Lower lobe of right lung (tissue), 2 donors: ENCODE measurements at regions not wholly inside any gene's neighbourhood (a gene's known extent, or its start where the extent isn't known, plus 50 kb on each side); places are given as distances from the start of the nearest gene placed in this dataset.
A peak's percentile ranks its signal among the peaks of the same experiment; 100 is the strongest.
"Not testable (repeated sequence)": the region's sequence is repeated elsewhere in the genome, so short reads cannot be mapped to it uniquely, and the experiment has no call there.

Experiments
- ATAC-seq, 2 donors: fragments of 200-7000 bp; cut with Tn5 transposase; one replicate each; pipeline ENCODE4 v1.9.1; 2020 to 2022; ENCODE audit warnings: mild to moderate bottlenecking in 2 of 2, moderate library complexity in 2 of 2
- DNase-seq: peaks from one replicate; pipeline ENCODE4 v3.0.0-alpha.2; 2020
- H3K27ac ChIP-seq: fragments of 200-600 bp; one replicate; pipeline ENCODE4 v1.8.0; 2022
- H3K27me3 ChIP-seq: fragments of 200-600 bp; one replicate; pipeline ENCODE4 v1.8.0; 2022; ENCODE audit warnings: low read depth
- H3K36me3 ChIP-seq: fragments of 200-600 bp; one replicate; pipeline ENCODE4 v1.8.0; 2022; ENCODE audit warnings: mild to moderate bottlenecking
- H3K4me1 ChIP-seq: fragments of 200-600 bp; one replicate; pipeline ENCODE4 v1.8.0; 2022
- H3K4me3 ChIP-seq: fragments of 200-600 bp; one replicate; pipeline ENCODE4 v1.8.0; 2022; ENCODE audit warnings: mild to moderate bottlenecking
- H3K9me3 ChIP-seq: fragments of 200-600 bp; one replicate; pipeline ENCODE4 v1.8.0; 2022
- intact Hi-C: fragments of 100-400 bp; cut with DNase I; formaldehyde crosslinking; loops from one replicate; pipeline ENCODE4 v1.11.0; 2022
- TF ChIP-seq, protein P1 (sequence below): fragments of 200-600 bp; IDR thresholded peaks from one replicate; pipeline ENCODE4 v1.8.0; 2022; ENCODE audit warnings: antibody characterized with exemption, mild to moderate bottlenecking
- donor health status: DM: no; HTN: yes; CAD: no; lungs with severe emphysema.

DNA sequence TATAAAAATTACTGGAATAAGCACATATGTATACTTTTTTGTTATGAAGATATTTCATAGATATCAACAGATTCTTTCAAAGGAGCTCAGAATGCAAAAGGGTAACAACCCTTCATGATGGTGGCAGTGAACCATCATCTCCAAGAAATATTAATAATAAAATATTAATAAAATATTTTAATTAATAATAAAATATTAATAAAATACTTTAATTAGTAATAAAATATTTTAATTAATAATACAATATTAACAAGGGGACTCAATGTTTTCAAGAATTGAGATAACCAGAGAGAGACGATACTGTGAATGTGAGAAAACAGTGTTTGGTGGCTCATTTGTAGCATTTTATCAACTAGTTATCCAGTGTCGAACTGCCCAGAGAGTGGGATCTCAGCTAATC, 86.0 kb upstream of the NT5E start:
- Histone ChIP-seq H3K27ac (no peak overlapping the region), H3K4me3 (no peak overlapping the region), H3K27me3 (no peaks in the 10 kb centered on the region), H3K36me3 (no peaks in the 10 kb centered on the region), H3K9me3 (no peaks in the 10 kb centered on the region), H3K4me1 (no peaks in the 10 kb centered on the region)
- intact Hi-C loops = no loop called here
- TF ChIP-seq, protein P1, sequence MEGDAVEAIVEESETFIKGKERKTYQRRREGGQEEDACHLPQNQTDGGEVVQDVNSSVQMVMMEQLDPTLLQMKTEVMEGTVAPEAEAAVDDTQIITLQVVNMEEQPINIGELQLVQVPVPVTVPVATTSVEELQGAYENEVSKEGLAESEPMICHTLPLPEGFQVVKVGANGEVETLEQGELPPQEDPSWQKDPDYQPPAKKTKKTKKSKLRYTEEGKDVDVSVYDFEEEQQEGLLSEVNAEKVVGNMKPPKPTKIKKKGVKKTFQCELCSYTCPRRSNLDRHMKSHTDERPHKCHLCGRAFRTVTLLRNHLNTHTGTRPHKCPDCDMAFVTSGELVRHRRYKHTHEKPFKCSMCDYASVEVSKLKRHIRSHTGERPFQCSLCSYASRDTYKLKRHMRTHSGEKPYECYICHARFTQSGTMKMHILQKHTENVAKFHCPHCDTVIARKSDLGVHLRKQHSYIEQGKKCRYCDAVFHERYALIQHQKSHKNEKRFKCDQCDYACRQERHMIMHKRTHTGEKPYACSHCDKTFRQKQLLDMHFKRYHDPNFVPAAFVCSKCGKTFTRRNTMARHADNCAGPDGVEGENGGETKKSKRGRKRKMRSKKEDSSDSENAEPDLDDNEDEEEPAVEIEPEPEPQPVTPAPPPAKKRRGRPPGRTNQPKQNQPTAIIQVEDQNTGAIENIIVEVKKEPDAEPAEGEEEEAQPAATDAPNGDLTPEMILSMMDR = no peak
- ATAC-seq = no peak
- DNase-seq = no peak

DNA sequence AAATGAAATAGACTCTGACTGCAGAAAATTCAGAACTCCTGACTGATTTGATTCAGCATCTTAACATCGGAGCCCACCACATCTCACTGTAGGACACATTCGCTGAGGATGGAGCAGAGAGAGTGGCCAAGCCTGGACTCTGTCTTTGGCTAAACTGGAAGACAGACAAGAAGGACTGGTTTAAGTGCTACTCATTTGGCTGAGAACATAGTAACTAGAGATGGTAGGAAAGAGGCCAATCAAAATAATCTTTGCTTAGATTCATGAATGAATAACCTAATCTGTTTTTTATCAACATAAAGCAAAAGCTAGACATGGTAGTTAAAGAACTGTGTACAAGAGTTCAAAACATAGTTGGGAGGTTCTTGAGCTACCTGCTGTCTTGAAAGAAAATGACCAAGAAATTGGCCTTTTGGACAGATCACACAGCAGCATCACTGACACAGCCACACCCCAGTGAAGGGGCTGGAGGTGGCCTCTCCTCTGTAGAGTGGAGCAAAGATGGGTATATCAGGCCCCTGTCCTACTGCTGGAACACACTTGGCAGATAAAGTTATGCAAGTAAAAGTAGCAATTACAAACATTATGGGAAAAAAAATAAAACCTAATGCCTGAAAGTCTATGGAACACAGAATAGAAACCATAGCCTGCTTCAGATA, 87.1 kb upstream of the NT5E start:
- intact Hi-C loops = no loop called here
- H3K4me1 ChIP-seq = no peaks in the 10 kb centered on the region
- DNase-seq (no peak), ATAC-seq (no peak)
- H3K36me3 ChIP-seq = no peaks in the 10 kb centered on the region
- H3K27me3 ChIP-seq = no peaks in the 10 kb centered on the region
- H3K4me3 ChIP-seq = no peak overlapping the region
- TF ChIP-seq, protein P1 = no peak
- no peaks in the 10 kb centered on the region for H3K9me3 ChIP-seq
- no peak overlapping the region for H3K27ac ChIP-seq

DNA sequence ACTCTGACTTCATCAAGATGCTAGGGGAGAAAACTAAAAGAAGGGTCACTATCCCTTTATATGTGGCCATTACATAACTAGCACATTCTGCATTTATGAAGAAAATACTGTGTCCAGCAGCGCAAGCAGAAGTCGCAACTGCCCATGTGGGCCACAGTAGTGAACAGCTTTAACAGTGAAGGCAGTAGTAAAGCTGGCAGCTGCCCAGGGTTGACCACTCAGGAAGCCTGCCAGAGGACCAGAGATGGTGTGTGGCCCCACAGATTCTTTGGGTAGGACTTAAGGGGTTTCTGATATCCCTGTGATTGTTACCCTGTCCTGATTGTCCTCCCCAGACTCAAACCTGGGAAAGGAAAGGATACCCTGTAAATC, 88.3 kb upstream of the NT5E start:
- no peak overlapping the region for H3K4me3 ChIP-seq
- no peaks in the 10 kb centered on the region for H3K9me3 ChIP-seq
- H3K27ac ChIP-seq = no peak overlapping the region
- intact Hi-C loops = no loop called here
- H3K4me1 ChIP-seq = no peaks in the 10 kb centered on the region
- ATAC-seq (peak in 1 of 2 donors; percentile 17), DNase-seq (no peak)
- H3K36me3 ChIP-seq = no peaks in the 10 kb centered on the region
- no peaks in the 10 kb centered on the region for H3K27me3 ChIP-seq
- TF ChIP-seq, protein P1 = no peak

DNA sequence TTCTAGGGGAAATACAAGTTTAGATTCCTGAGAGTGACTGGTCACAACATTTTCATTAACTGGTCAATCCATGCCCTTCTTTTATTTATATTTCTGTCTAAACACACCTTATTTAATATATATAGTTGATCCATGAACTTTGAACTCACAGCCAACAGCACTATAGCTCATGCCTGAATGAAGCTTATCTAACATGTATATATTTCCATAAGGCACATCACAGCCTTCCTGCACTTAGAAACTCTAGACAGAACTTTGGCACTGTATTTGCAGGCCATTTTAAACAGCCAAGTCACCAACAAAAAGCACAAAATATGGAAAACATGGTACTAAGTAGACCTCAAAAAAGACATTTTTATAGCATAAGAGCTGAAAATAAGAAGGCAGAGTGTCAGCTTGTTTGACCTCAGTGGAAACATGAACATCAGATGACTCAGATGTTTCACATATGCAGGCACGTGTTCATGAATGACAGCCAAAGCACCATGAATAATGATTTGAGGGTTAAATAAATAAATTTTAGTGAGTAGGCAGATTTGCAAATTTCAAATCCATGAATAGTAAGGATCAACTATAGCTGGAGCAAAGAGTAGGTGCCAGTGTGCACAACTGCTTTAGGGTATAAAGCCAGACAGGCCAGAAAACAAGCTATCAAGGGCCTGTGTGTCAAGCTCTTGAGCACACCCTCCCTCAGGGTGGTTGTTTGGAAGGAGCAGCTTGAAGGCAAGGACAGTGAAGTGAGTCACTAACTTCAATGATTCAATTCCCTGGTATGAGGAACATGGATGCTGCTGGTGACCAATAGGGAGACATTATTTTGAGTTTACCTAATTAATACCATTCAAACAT, 88.9 kb upstream of the NT5E start:
- TF ChIP-seq, protein P1 = no peak
- ATAC-seq = peak; percentile 81 to 85
- Histone ChIP-seq H3K4me1 (no peaks in the 10 kb centered on the region), H3K27me3 (no peaks in the 10 kb centered on the region), H3K36me3 (no peaks in the 10 kb centered on the region), H3K4me3 (no peak overlapping the region), H3K27ac (no peak overlapping the region), H3K9me3 (no peaks in the 10 kb centered on the region)
- intact Hi-C loops = no loop called here
- DNase-seq = no peak

DNA sequence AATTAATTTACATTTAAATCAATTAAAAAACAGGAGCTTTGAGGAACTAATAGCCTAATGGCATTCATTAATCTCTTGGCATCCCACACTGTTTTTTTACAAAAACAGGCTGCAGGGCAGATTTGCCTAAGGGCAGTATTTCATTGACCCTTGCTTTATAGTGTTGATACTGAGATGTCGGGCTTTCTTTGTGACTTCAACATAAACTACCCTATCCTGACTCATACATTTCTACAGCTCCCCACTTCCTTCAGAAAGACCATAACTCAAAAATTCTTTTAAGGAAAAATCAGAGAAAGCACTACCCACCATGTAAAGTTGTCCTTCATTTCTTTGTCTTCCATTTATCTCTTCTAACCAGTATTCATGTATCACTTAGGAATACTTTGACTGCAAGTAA, 92.2 kb upstream of the NT5E start:
- TF ChIP-seq, protein P1 = no peak
- H3K27me3 ChIP-seq = no peaks in the 10 kb centered on the region
- no peak overlapping the region for H3K4me3 ChIP-seq
- no peak for DNase-seq
- no peak overlapping the region for H3K27ac ChIP-seq
- no peak for ATAC-seq
- no peaks in the 10 kb centered on the region for H3K4me1 ChIP-seq
- no peaks in the 10 kb centered on the region for H3K9me3 ChIP-seq
- intact Hi-C loops = loop anchor here (10.0 kb wide), 1 partner anchor 127 kb away; no protein-coding TSS in a partner anchor
- no peaks in the 10 kb centered on the region for H3K36me3 ChIP-seq

DNA sequence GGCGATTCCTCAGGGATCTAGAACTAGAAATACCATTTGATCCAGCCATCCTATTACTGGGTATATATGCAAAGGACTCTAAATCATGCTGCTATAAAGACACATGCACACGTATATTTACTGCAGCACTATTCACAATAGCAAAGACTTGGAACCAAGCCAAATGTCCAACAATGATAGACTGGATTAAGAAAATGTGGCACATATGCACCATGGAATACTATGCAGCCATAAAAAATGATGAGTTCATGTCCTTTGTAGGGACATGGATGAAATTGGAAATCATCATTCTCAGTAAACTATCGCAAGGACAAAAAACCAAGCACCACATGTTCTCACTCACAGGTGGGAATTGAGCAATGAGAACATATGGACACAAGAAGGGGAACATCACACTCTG, 93.1 kb upstream of the NT5E start:
- ATAC-seq, DNase-seq, H3K27me3 ChIP-seq, H3K27ac ChIP-seq, H3K9me3 ChIP-seq, H3K4me1 ChIP-seq, H3K4me3 ChIP-seq, H3K36me3 ChIP-seq: not testable (repeated sequence)
- intact Hi-C loops = loop anchor here (10.0 kb wide), 1 partner anchor 128 kb away; no protein-coding TSS in a partner anchor
